ENCODE measurements at regions not wholly inside any gene's neighbourhood (a gene's known extent, or its start where the extent isn't known, plus 50 kb on each side); places are given as distances from the start of the nearest gene placed in this dataset.

GRCh38 chr12:75630091-75630490 is 118.7 kb upstream of the KRR1 start:
- POLR2A ChIA-PET, result no interaction called here
- CTCF ChIA-PET, result no interaction called here
- Mint-ChIP-seq H3K36me3 (ENCODE audit: low read depth) (no peaks in the 10 kb centered on the region), H3K9me3 (no peaks in the 10 kb centered on the region), H3K27ac (no peak overlapping the region), H3K4me1 (ENCODE audit: low read depth) (no peaks in the 10 kb centered on the region), H3K4me3 (no peak overlapping the region), H3K27me3 (no peaks in the 10 kb centered on the region)
- Histone ChIP-seq H3K9me3 (ENCODE audit: control insufficient read depth in 1 of 2, insufficient read depth in 1 of 2, low read length in 2 of 2) (no peaks in the 10 kb centered on the region), H3K36me3 (ENCODE audit: insufficient read depth, low read length) (no peaks in the 10 kb centered on the region), H3K4me1 (ENCODE audit: insufficient read depth, low read length) (no peaks in the 10 kb centered on the region), H3K27me3 (ENCODE audit: control insufficient read depth in 1 of 2, insufficient read depth in 2 of 2, low read length in 2 of 2) (no peaks in the 10 kb centered on the region), H3K4me3 (ENCODE audit: low read length) (no peak overlapping the region), H3K27ac (ENCODE audit: low read depth in 1 of 2, low read length in 2 of 2) (no peak overlapping the region)
- no peak for TF ChIP-seq CTCF (IDR thresholded peaks at IDR 0.05)
- DNase-seq (no peak), ATAC-seq (ENCODE audit: poor library complexity) (no peak)
- intact Hi-C loops (cut with DNase I, micrococcal nuclease), result no loop called here

- no peaks in the 10 kb centered on the region for H3K4me1 Mint-ChIP-seq (ENCODE audit: low read depth)
- POLR2A ChIA-PET, result no interaction called here
- H3K4me3 Mint-ChIP-seq, result no peak overlapping the region
- no peaks in the 10 kb centered on the region for H3K9me3 Mint-ChIP-seq
- Histone ChIP-seq H3K27me3 (ENCODE audit: control insufficient read depth in 1 of 2, insufficient read depth in 2 of 2, low read length in 2 of 2) (no peaks in the 10 kb centered on the region), H3K4me1 (ENCODE audit: insufficient read depth, low read length) (no peaks in the 10 kb centered on the region), H3K27ac (ENCODE audit: low read depth in 1 of 2, low read length in 2 of 2) (no peak overlapping the region), H3K36me3 (ENCODE audit: insufficient read depth, low read length) (no peaks in the 10 kb centered on the region), H3K4me3 (ENCODE audit: low read length) (no peak overlapping the region), H3K9me3 (ENCODE audit: control insufficient read depth in 1 of 2, insufficient read depth in 1 of 2, low read length in 2 of 2) (no peaks in the 10 kb centered on the region)
- DNase-seq (no peak), ATAC-seq (ENCODE audit: poor library complexity) (no peak)
- no peaks in the 10 kb centered on the region for H3K36me3 Mint-ChIP-seq (ENCODE audit: low read depth)
- CTCF ChIA-PET, result interaction anchor here (1.2 kb wide), 1 partner anchor 11 kb away, joined by 3 read pairs; no protein-coding TSS in a partner anchor
- no peak for TF ChIP-seq CTCF (IDR thresholded peaks at IDR 0.05)
- intact Hi-C loops (cut with DNase I, micrococcal nuclease), result no loop called here
- H3K27ac Mint-ChIP-seq, result no peak overlapping the region
- H3K27me3 Mint-ChIP-seq, result no peaks in the 10 kb centered on the region
Observed at GRCh38 chr12:75628916-75629315, 117.5 kb upstream of the KRR1 start.

GRCh38 chr12:75628511-75628910 is 117.1 kb upstream of the KRR1 start:
- no peaks in the 10 kb centered on the region for H3K27me3 ChIP-seq (ENCODE audit: control insufficient read depth in 1 of 2, insufficient read depth in 2 of 2, low read length in 2 of 2)
- intact Hi-C loops (cut with DNase I, micrococcal nuclease), result no loop called here
- H3K36me3 ChIP-seq (ENCODE audit: insufficient read depth, low read length), result no peaks in the 10 kb centered on the region
- Mint-ChIP-seq H3K27me3 (no peaks in the 10 kb centered on the region), H3K4me3 (no peak overlapping the region), H3K9me3 (no peaks in the 10 kb centered on the region), H3K36me3 (ENCODE audit: low read depth) (no peaks in the 10 kb centered on the region), H3K4me1 (ENCODE audit: low read depth) (no peaks in the 10 kb centered on the region), H3K27ac (no peak overlapping the region)
- ChIA-PET POLR2A (no interaction called here), CTCF (interaction anchor here (1.2 kb wide), 1 partner anchor 12 kb away, joined by 3 read pairs; no protein-coding TSS in a partner anchor)
- no peaks in the 10 kb centered on the region for H3K9me3 ChIP-seq (ENCODE audit: control insufficient read depth in 1 of 2, insufficient read depth in 1 of 2, low read length in 2 of 2)
- no peak for TF ChIP-seq CTCF (IDR thresholded peaks at IDR 0.05)
- ATAC-seq (ENCODE audit: poor library complexity) (no peak), DNase-seq (no peak)
- no peaks in the 10 kb centered on the region for H3K4me1 ChIP-seq (ENCODE audit: insufficient read depth, low read length)
- no peak overlapping the region for H3K4me3 ChIP-seq (ENCODE audit: low read length)
- H3K27ac ChIP-seq (ENCODE audit: low read depth in 1 of 2, low read length in 2 of 2), result no peak overlapping the region

Measured in CD4-positive, alpha-beta T cell (primary cell).